ENCODE measurements at regions not wholly inside any gene's neighbourhood (a gene's known extent, or its start where the extent isn't known, plus 50 kb on each side); places are given as distances from the start of the nearest gene placed in this dataset.
"Not testable (repeated sequence)": the region's sequence is repeated elsewhere in the genome, so short reads cannot be mapped to it uniquely, and the experiment has no call there.

DNA sequence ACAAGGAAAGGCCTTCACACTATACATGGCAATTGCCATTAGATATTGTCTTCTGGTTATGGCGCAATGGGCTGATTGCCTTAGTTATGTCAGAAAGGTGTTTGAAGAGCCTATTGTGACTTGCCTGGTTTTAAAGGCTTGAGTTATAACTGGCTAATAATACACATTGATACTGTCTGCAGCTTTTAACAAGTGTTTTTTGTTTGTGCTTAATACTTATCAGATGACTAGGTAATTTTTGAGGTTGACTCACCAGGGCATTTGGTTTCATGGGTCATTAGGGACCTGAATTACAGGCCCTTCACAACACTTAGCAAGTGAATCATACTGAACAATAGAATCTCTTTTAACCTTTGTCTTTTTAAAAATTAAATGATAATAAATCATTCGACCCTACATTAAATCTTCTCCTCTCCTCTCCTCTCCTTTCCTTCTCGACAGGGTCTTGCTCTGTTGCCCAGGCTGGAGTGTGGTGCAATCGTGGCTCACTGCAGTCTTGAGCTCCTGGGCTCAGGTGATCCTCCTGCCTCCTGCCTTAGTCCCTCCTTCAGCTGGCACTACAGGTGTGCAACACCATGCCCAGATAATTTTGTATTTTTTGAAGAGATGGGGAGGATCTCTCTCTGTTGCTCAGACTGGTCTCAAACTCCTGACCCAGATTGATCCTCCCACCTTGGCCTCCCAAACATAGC, 196.3 kb downstream of the JCAD start:
- Histone ChIP-seq H3K4me3 (ENCODE audit: insufficient read length, low read depth) (no peak overlapping the region), H3K9me3 (ENCODE audit: insufficient read depth, low read length) (no peaks in the 10 kb centered on the region), H3K27me3 (ENCODE audit: insufficient read depth, insufficient read length) (no peaks in the 10 kb centered on the region), H3K4me1 (ENCODE audit: insufficient read depth, insufficient read length) (no peaks in the 10 kb centered on the region), H3K9ac (ENCODE audit: insufficient read length, low read depth) (no peak overlapping the region), H3K36me3 (ENCODE audit: insufficient read depth, insufficient read length, low read length) (no peaks in the 10 kb centered on the region)
- no peak for DNase-seq (ENCODE audit: low read depth, low spot score)
- no peak for TF ChIP-seq ZNF274 (IDR thresholded peaks at IDR 0.05; ENCODE audit: low read depth, low read length)
- no peak for TF ChIP-seq YY1 (IDR thresholded peaks at IDR 0.05; ENCODE audit: insufficient read depth, insufficient read length)
- no peak for TF ChIP-seq SUZ12 (IDR thresholded peaks at IDR 0.05; ENCODE audit: extremely low read depth, insufficient read depth, insufficient read length)

DNA sequence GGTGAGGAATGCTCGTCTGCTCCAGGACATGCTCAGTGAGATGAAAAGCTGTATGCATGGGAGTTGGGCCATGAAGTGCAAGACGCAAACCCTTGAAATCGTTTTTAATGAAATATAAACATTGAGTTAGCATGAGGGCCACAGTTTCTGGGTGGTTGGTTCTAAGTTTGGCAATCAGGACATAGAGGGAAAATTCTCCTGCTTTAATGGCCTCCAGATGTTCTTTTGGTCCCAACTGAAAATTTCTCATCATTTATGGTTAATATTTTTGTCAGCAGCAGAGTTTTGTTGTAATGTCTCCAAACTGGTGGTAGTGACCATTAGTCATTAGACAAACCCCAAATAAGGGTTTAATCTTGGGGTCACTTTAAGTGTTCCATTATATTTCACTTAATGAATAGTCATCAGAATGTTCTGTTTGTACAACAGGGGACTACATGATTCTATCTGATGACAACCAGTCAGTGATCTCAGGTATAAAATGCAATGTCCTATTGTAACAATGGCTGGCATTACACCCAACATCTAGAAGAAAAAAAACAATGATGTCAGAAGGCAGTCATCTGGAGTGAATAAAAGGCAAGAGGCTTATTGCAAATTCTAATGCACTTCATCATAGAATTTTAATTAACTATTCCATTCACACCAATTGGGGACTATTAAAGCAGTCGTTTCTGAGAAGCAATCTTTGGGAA, 197.4 kb downstream of the JCAD start:
- no peaks in the 10 kb centered on the region for H3K27me3 ChIP-seq (ENCODE audit: insufficient read depth, insufficient read length)
- no peak for TF ChIP-seq YY1 (IDR thresholded peaks at IDR 0.05; ENCODE audit: insufficient read depth, insufficient read length)
- no peak for TF ChIP-seq SUZ12 (IDR thresholded peaks at IDR 0.05; ENCODE audit: extremely low read depth, insufficient read depth, insufficient read length)
- no peak for TF ChIP-seq ZNF274 (IDR thresholded peaks at IDR 0.05; ENCODE audit: low read depth, low read length)
- H3K36me3 ChIP-seq (ENCODE audit: insufficient read depth, insufficient read length, low read length) = no peaks in the 10 kb centered on the region
- no peaks in the 10 kb centered on the region for H3K4me1 ChIP-seq (ENCODE audit: insufficient read depth, insufficient read length)
- no peak overlapping the region for H3K9ac ChIP-seq (ENCODE audit: insufficient read length, low read depth)
- no peaks in the 10 kb centered on the region for H3K9me3 ChIP-seq (ENCODE audit: insufficient read depth, low read length)
- no peak overlapping the region for H3K4me3 ChIP-seq (ENCODE audit: insufficient read length, low read depth)
- DNase-seq (ENCODE audit: low read depth, low spot score) = no peak

DNA sequence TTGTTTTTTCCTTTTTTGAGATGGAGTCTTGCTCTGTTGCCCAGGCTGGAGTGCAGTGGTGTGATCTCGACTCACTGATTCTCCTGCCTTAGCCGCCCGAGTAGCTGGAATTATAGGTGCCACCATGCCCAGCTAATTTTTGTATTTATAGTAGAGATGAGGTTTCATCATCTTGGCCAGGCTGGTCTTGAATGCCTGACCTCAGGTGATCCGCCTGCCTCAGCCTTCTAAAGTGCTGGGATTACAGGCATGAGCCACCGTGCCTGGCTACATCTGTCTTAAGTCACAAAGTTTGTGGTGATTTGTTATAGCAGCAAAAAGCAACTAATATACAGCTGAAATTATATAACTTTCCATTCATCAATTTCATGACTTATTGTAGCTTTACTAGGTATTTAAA, 198.2 kb downstream of the JCAD start:
- not testable (repeated sequence) for DNase-seq (ENCODE audit: low read depth, low spot score); H3K36me3 ChIP-seq (ENCODE audit: insufficient read depth, insufficient read length, low read length); H3K9ac ChIP-seq (ENCODE audit: insufficient read length, low read depth); H3K4me3 ChIP-seq (ENCODE audit: insufficient read length, low read depth); H3K4me1 ChIP-seq (ENCODE audit: insufficient read depth, insufficient read length); H3K27me3 ChIP-seq (ENCODE audit: insufficient read depth, insufficient read length); H3K9me3 ChIP-seq (ENCODE audit: insufficient read depth, low read length)

DNA sequence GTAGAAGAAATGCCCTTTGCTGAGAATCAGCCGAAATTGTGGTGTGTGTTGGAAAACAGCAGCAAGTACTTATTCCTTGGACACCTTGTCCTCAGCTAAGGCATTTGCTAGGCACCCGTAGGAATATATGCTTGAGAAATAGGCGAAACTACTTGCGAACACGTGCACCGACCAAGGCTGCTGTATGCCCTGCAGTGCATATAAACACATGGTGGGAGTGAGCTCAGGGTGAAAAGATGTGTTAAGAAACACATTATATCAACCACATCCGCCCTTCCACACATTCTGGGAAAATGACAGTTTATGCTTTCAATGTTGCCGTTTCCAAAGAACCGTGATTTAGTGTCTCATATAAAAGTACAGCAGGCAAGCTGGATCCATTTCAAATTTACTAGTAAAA, 199.2 kb downstream of the JCAD start:
- Histone ChIP-seq H3K36me3 (ENCODE audit: insufficient read depth, insufficient read length, low read length) (no peaks in the 10 kb centered on the region), H3K9me3 (ENCODE audit: insufficient read depth, low read length) (no peaks in the 10 kb centered on the region), H3K4me1 (ENCODE audit: insufficient read depth, insufficient read length) (no peaks in the 10 kb centered on the region), H3K9ac (ENCODE audit: insufficient read length, low read depth) (no peak overlapping the region), H3K4me3 (ENCODE audit: insufficient read length, low read depth) (no peak overlapping the region), H3K27me3 (ENCODE audit: insufficient read depth, insufficient read length) (no peaks in the 10 kb centered on the region)
- DNase-seq (ENCODE audit: low read depth, low spot score) = no peak
- TF ChIP-seq SUZ12 (IDR thresholded peaks at IDR 0.05; ENCODE audit: extremely low read depth, insufficient read depth, insufficient read length) = no peak
- no peak for TF ChIP-seq ZNF274 (IDR thresholded peaks at IDR 0.05; ENCODE audit: low read depth, low read length)

DNA sequence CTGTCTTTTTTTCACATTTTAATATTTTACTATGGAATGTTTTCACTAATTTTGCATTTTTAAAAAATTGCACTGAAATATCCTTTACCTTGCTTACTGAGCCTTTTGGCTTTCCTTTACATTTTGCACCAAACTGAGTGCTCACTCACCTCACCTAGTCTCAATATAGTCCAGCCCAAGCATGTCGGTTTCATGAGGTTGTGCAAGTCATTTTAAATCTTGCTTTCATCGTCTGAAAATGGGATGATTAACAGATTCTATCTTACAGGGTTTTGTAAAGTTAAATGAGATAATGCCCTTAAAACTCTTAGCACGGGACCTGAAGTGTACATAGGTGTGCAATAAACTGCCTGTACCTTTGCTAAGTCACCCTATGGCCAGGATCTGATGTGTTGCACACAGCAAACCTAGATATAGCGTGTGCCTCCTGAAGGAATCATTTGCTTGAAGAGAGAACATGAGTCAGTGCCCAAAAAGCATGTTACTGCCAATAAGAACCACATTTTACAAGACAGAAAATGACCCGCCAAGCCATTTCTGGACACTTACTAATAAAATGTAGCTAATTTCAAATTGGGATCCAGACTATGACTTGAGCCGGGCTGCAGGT, 199.8 kb downstream of the JCAD start:
- Histone ChIP-seq H3K4me1 (ENCODE audit: insufficient read depth, insufficient read length) (no peaks in the 10 kb centered on the region), H3K9ac (ENCODE audit: insufficient read length, low read depth) (no peak overlapping the region), H3K4me3 (ENCODE audit: insufficient read length, low read depth) (no peak overlapping the region), H3K27me3 (ENCODE audit: insufficient read depth, insufficient read length) (no peaks in the 10 kb centered on the region), H3K36me3 (ENCODE audit: insufficient read depth, insufficient read length, low read length) (no peaks in the 10 kb centered on the region), H3K9me3 (ENCODE audit: insufficient read depth, low read length) (no peaks in the 10 kb centered on the region)
- no peak for TF ChIP-seq SUZ12 (IDR thresholded peaks at IDR 0.05; ENCODE audit: extremely low read depth, insufficient read depth, insufficient read length)
- TF ChIP-seq YY1 (IDR thresholded peaks at IDR 0.05; ENCODE audit: insufficient read depth, insufficient read length) = no peak
- TF ChIP-seq ZNF274 (IDR thresholded peaks at IDR 0.05; ENCODE audit: low read depth, low read length) = no peak
- no peak for DNase-seq (ENCODE audit: low read depth, low spot score)

DNA sequence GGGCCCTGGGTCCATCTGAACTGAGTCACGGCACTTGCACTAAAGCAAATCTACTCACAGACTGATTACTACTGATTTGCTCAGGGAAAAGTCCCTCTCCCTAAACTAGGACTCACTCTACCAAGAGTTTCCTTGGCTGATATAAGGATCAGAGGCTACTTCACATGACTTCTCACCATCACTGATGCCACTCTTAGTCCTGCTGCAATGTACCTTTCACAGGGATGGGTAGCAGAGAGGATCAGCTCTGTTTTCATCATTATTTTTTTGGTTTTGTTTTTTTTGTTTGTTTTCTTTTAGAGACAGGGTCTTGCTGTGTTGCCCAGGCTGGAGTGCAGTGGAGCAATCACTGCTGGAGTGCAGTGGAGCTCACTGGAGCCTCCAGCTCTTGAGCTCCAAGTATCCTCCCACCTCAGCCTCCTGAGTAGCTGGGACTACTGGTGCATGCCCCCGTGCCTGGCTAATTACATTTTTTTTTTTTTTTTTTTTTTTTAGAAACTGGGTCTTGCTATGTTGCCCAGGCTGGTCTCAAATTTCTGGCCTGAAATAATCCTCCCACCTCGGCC, 200.6 kb downstream of the JCAD start:
- no peak for DNase-seq (ENCODE audit: low read depth, low spot score)
- Histone ChIP-seq H3K9me3 (ENCODE audit: insufficient read depth, low read length) (no peaks in the 10 kb centered on the region), H3K27me3 (ENCODE audit: insufficient read depth, insufficient read length) (no peaks in the 10 kb centered on the region), H3K36me3 (ENCODE audit: insufficient read depth, insufficient read length, low read length) (no peaks in the 10 kb centered on the region), H3K9ac (ENCODE audit: insufficient read length, low read depth) (no peak overlapping the region), H3K4me3 (ENCODE audit: insufficient read length, low read depth) (no peak overlapping the region), H3K4me1 (ENCODE audit: insufficient read depth, insufficient read length) (no peaks in the 10 kb centered on the region)
- no peak for TF ChIP-seq SUZ12 (IDR thresholded peaks at IDR 0.05; ENCODE audit: extremely low read depth, insufficient read depth, insufficient read length)
- TF ChIP-seq YY1 (IDR thresholded peaks at IDR 0.05; ENCODE audit: insufficient read depth, insufficient read length) = no peak
- TF ChIP-seq ZNF274 (IDR thresholded peaks at IDR 0.05; ENCODE audit: low read depth, low read length) = no peak
